ENCODE measurements at regions not wholly inside any gene's neighbourhood (a gene's known extent, or its start where the extent isn't known, plus 50 kb on each side); places are given as distances from the start of the nearest gene placed in this dataset.

GRCh38 chr5:106656821-106657220 lies 1013.9 kb downstream of the EFNA5 start:
- TF ChIP-seq CTCF (IDR thresholded peaks at IDR 0.05) (no peak), REST (IDR thresholded peaks at IDR 0.05; ENCODE audit: low read depth, low read length) (no peak), ZBTB33 (IDR thresholded peaks at IDR 0.05; ENCODE audit: borderline replicate concordance, low read depth) (no peak), NFIC (IDR thresholded peaks at IDR 0.05; ENCODE audit: borderline replicate concordance) (no peak), MAX (IDR thresholded peaks at IDR 0.05; ENCODE audit: low read depth) (no peak), YY1 (IDR thresholded peaks at IDR 0.05; ENCODE audit: low read depth) (no peak), USF2 (IDR thresholded peaks at IDR 0.05; ENCODE audit: borderline replicate concordance, low read depth, low read length) (no peak)
